ENCODE measurements at regions not wholly inside any gene's neighbourhood (a gene's known extent, or its start where the extent isn't known, plus 50 kb on each side); places are given as distances from the start of the nearest gene placed in this dataset.

GRCh38 chr4:170591076-170591475, 501.3 kb upstream of the AADAT start:
- TF ChIP-seq CTCF (IDR thresholded peaks at IDR 0.05) (no peak), ZFX (IDR thresholded peaks at IDR 0.05; ENCODE audit: borderline replicate concordance) (no peak)
